ENCODE measurements at regions not wholly inside any gene's neighbourhood (a gene's known extent, or its start where the extent isn't known, plus 50 kb on each side); places are given as distances from the start of the nearest gene placed in this dataset.
A peak's percentile ranks its signal among the peaks of the same experiment; 100 is the strongest.
"Not testable (repeated sequence)": the region's sequence is repeated elsewhere in the genome, so short reads cannot be mapped to it uniquely, and the experiment has no call there.

- DNase-seq = no peak
Measured at GRCh38 chr18:70709720-70710119, 420.9 kb downstream of the SOCS6 start.

- DNase-seq = no peak
Measured at GRCh38 chr18:70709144-70709543, 420.3 kb downstream of the SOCS6 start.

GRCh38 chr18:70705831-70706416, 417.1 kb downstream of the SOCS6 start:
- peak; percentile 94 for DNase-seq

GRCh38 chr18:70700496-70700895, 411.7 kb downstream of the SOCS6 start:
- DNase-seq = no peak

GRCh38 chr18:70698574-70698973, 409.7 kb downstream of the SOCS6 start:
- peak; percentile 32 for DNase-seq

- DNase-seq = peak; percentile 99
Measured at GRCh38 chr18:70693246-70693645, 404.4 kb downstream of the SOCS6 start.

GRCh38 chr18:70689765-70690164, 400.9 kb downstream of the SOCS6 start:
- DNase-seq = not testable (repeated sequence)

- DNase-seq = no peak
Measured at GRCh38 chr18:70688286-70688685, 399.4 kb downstream of the SOCS6 start.

GRCh38 chr18:70684821-70685220, 396.0 kb downstream of the SOCS6 start:
- no peak for DNase-seq

GRCh38 chr18:70683263-70683662, 394.4 kb downstream of the SOCS6 start:
- DNase-seq = no peak

- DNase-seq = no peak
Measured at GRCh38 chr18:70674896-70675295, 386.1 kb downstream of the SOCS6 start.

- DNase-seq = no peak
Measured at GRCh38 chr18:70673831-70674230, 385.0 kb downstream of the SOCS6 start.

- no peak for DNase-seq
Measured at GRCh38 chr18:70672581-70672980, 383.7 kb downstream of the SOCS6 start.

- DNase-seq = no peak
Measured at GRCh38 chr18:70671889-70672565, 383.2 kb downstream of the SOCS6 start.

GRCh38 chr18:70666936-70667335, 378.1 kb downstream of the SOCS6 start:
- DNase-seq = no peak

- DNase-seq = no peak
Measured at GRCh38 chr18:70663141-70663540, 374.3 kb downstream of the SOCS6 start.

- DNase-seq = no peak
Measured at GRCh38 chr18:70662588-70662987, 373.7 kb downstream of the SOCS6 start.

- DNase-seq = no peak
Measured at GRCh38 chr18:70659036-70659925, 370.4 kb downstream of the SOCS6 start.

- no peak for DNase-seq
Measured at GRCh38 chr18:70653671-70654070, 364.8 kb downstream of the SOCS6 start.

GRCh38 chr18:70650878-70651277, 362.0 kb downstream of the SOCS6 start:
- DNase-seq = no peak

- DNase-seq = peak; percentile 29
Measured at GRCh38 chr18:70649683-70650082, 360.8 kb downstream of the SOCS6 start.

GRCh38 chr18:70645971-70646370, 357.1 kb downstream of the SOCS6 start:
- DNase-seq = no peak

- no peak for DNase-seq
Measured at GRCh38 chr18:70643812-70644211, 355.0 kb downstream of the SOCS6 start.
